ENCODE measurements at regions not wholly inside any gene's neighbourhood (a gene's known extent, or its start where the extent isn't known, plus 50 kb on each side); places are given as distances from the start of the nearest gene placed in this dataset.

DNA sequence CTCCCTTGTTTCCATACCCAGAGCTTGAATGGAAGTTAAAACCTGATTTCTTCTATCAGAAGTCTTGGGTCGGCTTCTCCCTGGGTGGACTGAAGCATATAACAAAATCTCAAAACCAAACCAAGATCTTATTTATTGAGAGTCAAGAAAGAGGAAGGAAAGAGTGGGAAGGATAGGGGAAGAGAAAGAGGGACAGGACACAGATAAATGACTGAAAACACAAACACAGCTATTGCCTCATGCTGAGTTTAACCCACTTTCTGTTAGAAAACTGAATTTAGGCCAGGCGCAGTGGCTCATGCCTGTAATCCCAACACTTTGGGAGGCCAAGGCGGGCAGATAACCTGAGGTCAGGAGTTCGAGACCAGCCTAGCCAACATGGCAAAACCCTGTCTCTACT, 92.9 kb downstream of the PALM2AKAP2 start:
- H3K36me3 ChIP-seq (ENCODE audit: control insufficient read depth in 5 of 5, insufficient read depth in 5 of 5, low read length in 5 of 5): peaks cover 4 to 8% (median 5%) of the 10 kb centered on the region in 5 donors
- H3K4me1 ChIP-seq (ENCODE audit: control insufficient read depth in 5 of 5, insufficient read depth in 5 of 5, low read length in 5 of 5): peaks cover 0 to 12% (median 7%) of the 10 kb centered on the region in 5 donors
- H3K27me3 ChIP-seq (ENCODE audit: control insufficient read depth in 5 of 5, insufficient read depth in 4 of 5, low read length in 5 of 5): no peaks in the 10 kb centered on the region
- no peak overlapping the region for H3K27ac ChIP-seq (ENCODE audit: low read depth, low read length)
- no peaks in the 10 kb centered on the region for H3K9me3 ChIP-seq (ENCODE audit: control insufficient read depth in 5 of 5, low read length in 5 of 5)
- H3K9ac ChIP-seq (ENCODE audit: low read length in 5 of 5): no peak overlapping the region
- no peak overlapping the region for H3K4me3 ChIP-seq (ENCODE audit: low read depth in 1 of 5, low read length in 5 of 5)

DNA sequence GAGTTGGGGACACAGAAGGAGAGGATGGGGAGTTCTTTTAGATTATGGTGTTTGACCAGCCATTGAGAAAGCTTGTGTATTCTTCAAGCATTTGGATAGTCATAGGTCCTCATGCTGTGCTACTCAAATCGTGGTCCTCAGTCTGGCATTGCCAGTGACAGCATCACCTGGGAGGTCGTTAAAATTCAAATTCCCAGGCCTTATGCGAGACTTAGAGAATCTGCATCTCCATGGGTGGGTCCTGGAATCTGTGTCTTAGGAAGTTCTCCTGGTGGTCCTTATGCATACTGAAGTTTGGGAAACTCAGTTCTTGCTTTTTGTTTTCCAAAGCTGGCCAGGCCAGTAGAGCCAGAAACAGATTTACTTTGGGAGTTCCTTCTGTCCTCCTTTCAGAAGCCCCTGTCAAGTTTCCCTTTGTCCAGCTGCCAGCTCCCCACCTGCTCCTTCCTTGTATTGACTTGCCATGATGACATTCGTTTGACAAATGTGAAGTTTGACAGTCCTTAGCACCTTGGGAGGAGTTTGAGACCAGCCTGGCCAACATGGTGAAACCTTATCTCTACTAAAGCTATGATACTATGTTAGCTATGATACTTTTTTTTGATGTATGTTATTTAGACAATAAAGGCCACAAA, 95.6 kb downstream of the PALM2AKAP2 start:
- Histone ChIP-seq H3K27ac (ENCODE audit: low read depth, low read length) (no peak overlapping the region), H3K4me3 (ENCODE audit: low read depth in 1 of 5, low read length in 5 of 5) (no peak overlapping the region), H3K9me3 (ENCODE audit: control insufficient read depth in 5 of 5, low read length in 5 of 5) (no peaks in the 10 kb centered on the region), H3K36me3 (ENCODE audit: control insufficient read depth in 5 of 5, insufficient read depth in 5 of 5, low read length in 5 of 5) (peaks cover 0 to 8% (median 2%) of the 10 kb centered on the region in 5 donors), H3K4me1 (ENCODE audit: control insufficient read depth in 5 of 5, insufficient read depth in 5 of 5, low read length in 5 of 5) (no peaks in the 10 kb centered on the region), H3K27me3 (ENCODE audit: control insufficient read depth in 5 of 5, insufficient read depth in 4 of 5, low read length in 5 of 5) (no peaks in the 10 kb centered on the region), H3K9ac (ENCODE audit: low read length in 5 of 5) (no peak overlapping the region)

DNA sequence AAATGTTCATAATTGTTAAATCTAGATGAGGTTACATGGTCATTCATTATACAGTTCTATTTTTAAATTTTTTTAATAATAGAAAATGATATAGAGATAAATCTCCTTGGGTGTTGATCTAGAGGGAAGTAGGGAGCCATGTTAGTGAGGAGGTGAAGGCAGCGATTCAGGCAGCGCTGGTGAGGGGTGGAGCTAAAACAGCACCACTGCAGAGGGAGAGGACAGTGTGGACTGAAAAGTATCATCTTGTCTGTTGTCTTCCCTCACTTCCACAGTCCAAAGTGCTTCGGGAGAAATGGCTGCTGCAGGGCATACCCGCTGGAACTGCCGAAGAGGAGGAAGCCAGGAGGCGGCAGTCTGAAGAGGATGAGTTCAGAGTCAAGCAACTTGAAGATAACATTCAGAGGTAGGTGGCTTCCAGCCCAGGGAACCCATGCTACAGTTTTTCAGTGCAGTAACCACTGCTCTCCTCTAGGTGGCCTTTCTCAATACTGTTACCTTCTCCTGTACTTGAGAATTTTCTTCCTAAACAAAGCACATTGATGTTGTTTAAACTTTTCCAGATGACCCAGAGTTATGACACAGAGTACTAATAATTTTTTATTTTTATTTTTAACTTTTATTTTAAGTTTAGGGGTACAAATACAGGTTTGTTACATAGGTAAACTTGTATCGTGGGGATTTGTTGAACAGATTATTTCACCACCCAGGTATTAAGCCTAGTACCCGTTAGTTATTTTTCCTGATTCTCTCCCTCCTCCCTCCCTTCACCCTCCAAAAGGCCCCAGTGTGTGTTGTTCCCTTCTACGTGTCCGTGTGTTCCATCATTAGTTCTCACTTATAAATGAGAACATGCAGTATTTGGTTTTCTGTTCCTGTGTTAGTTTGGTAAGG, 100.5 kb downstream of the PALM2AKAP2 start:
- Histone ChIP-seq H3K36me3 (ENCODE audit: control insufficient read depth in 5 of 5, insufficient read depth in 5 of 5, low read length in 5 of 5) (peaks cover 7 to 24% (median 14%) of the 10 kb centered on the region in 5 donors), H3K4me1 (ENCODE audit: control insufficient read depth in 5 of 5, insufficient read depth in 5 of 5, low read length in 5 of 5) (peaks cover 0 to 1% (median 1%) of the 10 kb centered on the region in 5 donors), H3K9ac (ENCODE audit: low read length in 5 of 5) (no peak overlapping the region), H3K4me3 (ENCODE audit: low read depth in 1 of 5, low read length in 5 of 5) (no peak overlapping the region), H3K9me3 (ENCODE audit: control insufficient read depth in 5 of 5, low read length in 5 of 5) (no peaks in the 10 kb centered on the region), H3K27ac (ENCODE audit: low read depth, low read length) (no peak overlapping the region), H3K27me3 (ENCODE audit: control insufficient read depth in 5 of 5, insufficient read depth in 4 of 5, low read length in 5 of 5) (no peaks in the 10 kb centered on the region)

DNA sequence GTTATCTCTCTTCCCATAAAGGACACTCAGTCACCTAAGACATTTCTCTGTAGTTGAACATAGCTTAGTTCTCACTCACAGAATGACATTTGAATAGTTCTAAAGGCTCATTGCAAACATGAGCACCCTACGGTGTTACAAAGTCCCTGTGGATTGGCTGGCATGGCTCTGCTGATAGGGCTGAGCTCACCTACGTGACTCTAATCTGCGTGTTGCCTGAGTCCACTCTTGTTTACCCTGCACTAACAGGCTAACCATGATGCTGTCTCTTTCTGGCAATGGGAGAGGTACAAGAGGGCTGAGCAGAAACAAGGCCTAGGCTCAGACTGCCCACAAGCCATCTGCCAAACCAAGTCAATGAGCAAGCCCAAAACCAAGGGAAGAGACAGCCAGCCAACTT, 103.6 kb downstream of the PALM2AKAP2 start:
- H3K27me3 ChIP-seq (ENCODE audit: control insufficient read depth in 5 of 5, insufficient read depth in 4 of 5, low read length in 5 of 5): no peaks in the 10 kb centered on the region
- H3K4me1 ChIP-seq (ENCODE audit: control insufficient read depth in 5 of 5, insufficient read depth in 5 of 5, low read length in 5 of 5): peaks cover 0 to 15% (median 11%) of the 10 kb centered on the region in 5 donors
- H3K4me3 ChIP-seq (ENCODE audit: low read depth in 1 of 5, low read length in 5 of 5): no peak overlapping the region
- H3K9me3 ChIP-seq (ENCODE audit: control insufficient read depth in 5 of 5, low read length in 5 of 5): no peaks in the 10 kb centered on the region
- no peak overlapping the region for H3K9ac ChIP-seq (ENCODE audit: low read length in 5 of 5)
- peaks cover 7 to 22% (median 14%) of the 10 kb centered on the region in 5 donors for H3K36me3 ChIP-seq (ENCODE audit: control insufficient read depth in 5 of 5, insufficient read depth in 5 of 5, low read length in 5 of 5)
- no peak overlapping the region for H3K27ac ChIP-seq (ENCODE audit: low read depth, low read length)

DNA sequence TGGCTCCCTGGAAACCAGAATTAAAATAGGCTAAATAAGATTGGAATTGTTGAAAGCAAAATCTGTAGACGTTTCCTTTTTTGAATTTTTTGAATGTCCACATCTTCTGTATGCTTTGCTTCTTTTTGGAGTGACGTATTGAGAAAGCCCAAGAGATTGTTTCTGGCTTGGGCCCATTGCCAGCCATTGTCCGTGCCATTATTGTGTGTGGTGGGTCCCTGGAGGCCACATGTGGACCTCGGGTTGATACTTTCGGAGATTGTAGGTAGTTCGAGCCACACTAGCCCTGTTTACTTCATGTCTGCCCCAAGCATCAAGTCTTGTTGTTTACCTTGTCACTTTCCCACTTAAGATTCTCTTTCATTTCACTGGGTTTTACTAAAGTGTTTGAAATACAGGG, 106.0 kb downstream of the PALM2AKAP2 start:
- H3K4me1 ChIP-seq (ENCODE audit: control insufficient read depth in 5 of 5, insufficient read depth in 5 of 5, low read length in 5 of 5): peaks cover 0 to 15% (median 11%) of the 10 kb centered on the region in 5 donors
- no peak overlapping the region for H3K4me3 ChIP-seq (ENCODE audit: low read depth in 1 of 5, low read length in 5 of 5)
- H3K9ac ChIP-seq (ENCODE audit: low read length in 5 of 5): no peak overlapping the region
- peak overlapping the region; percentile 45 for H3K27ac ChIP-seq (ENCODE audit: low read depth, low read length)
- H3K36me3 ChIP-seq (ENCODE audit: control insufficient read depth in 5 of 5, insufficient read depth in 5 of 5, low read length in 5 of 5): peaks cover 6 to 26% (median 17%) of the 10 kb centered on the region in 5 donors
- no peaks in the 10 kb centered on the region for H3K9me3 ChIP-seq (ENCODE audit: control insufficient read depth in 5 of 5, low read length in 5 of 5)
- H3K27me3 ChIP-seq (ENCODE audit: control insufficient read depth in 5 of 5, insufficient read depth in 4 of 5, low read length in 5 of 5): no peaks in the 10 kb centered on the region

DNA sequence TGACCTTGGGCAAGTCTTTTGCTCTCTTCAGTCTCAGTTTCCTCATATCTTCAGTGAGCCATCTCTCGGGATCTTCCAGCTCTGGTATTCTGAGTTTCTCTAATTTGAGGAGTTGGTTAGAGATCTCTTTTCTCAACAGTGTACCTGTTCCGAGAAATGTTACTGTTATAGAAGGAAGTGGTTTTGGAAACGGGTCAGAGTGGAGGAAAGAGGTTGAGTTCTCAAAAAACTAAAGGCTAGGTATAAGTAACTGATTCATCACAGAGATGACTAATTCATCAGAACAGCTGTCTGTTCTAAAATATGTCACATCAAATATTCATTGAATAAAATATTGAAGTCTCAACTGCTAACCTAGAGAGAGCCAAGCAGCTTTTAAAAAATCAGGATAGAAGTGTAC, 106.6 kb downstream of the PALM2AKAP2 start:
- no peak overlapping the region for H3K4me3 ChIP-seq (ENCODE audit: low read depth in 1 of 5, low read length in 5 of 5)
- H3K27me3 ChIP-seq (ENCODE audit: control insufficient read depth in 5 of 5, insufficient read depth in 4 of 5, low read length in 5 of 5): no peaks in the 10 kb centered on the region
- H3K27ac ChIP-seq (ENCODE audit: low read depth, low read length): peak overlapping the region; percentile 45
- no peaks in the 10 kb centered on the region for H3K9me3 ChIP-seq (ENCODE audit: control insufficient read depth in 5 of 5, low read length in 5 of 5)
- H3K4me1 ChIP-seq (ENCODE audit: control insufficient read depth in 5 of 5, insufficient read depth in 5 of 5, low read length in 5 of 5): peaks cover 0 to 15% (median 11%) of the 10 kb centered on the region in 5 donors
- H3K9ac ChIP-seq (ENCODE audit: low read length in 5 of 5): no peak overlapping the region
- H3K36me3 ChIP-seq (ENCODE audit: control insufficient read depth in 5 of 5, insufficient read depth in 5 of 5, low read length in 5 of 5): peaks cover 4 to 26% (median 15%) of the 10 kb centered on the region in 5 donors

DNA sequence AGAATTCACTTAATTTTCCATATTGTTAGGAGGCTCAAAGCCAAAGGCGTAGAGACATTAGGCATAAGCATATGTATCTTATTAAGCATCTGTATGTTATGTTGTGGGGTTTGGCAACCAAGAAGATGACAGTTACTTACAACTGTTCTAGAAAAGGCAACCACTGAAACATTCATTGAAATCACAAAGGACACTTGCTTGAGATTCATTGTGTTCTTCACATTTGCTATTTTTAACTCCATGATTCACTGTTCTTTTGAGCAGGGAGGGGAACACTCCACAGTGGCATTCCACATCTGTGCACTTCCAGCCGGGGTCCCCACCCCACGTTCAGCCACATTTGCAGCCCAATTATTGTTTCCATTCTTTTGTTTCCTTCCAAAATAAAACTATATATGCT, 107.1 kb downstream of the PALM2AKAP2 start:
- H3K36me3 ChIP-seq (ENCODE audit: control insufficient read depth in 5 of 5, insufficient read depth in 5 of 5, low read length in 5 of 5): peaks cover 6 to 24% (median 15%) of the 10 kb centered on the region in 5 donors
- H3K9me3 ChIP-seq (ENCODE audit: control insufficient read depth in 5 of 5, low read length in 5 of 5): no peaks in the 10 kb centered on the region
- H3K9ac ChIP-seq (ENCODE audit: low read length in 5 of 5): no peak overlapping the region
- H3K27me3 ChIP-seq (ENCODE audit: control insufficient read depth in 5 of 5, insufficient read depth in 4 of 5, low read length in 5 of 5): no peaks in the 10 kb centered on the region
- peak overlapping the region; percentile 45 for H3K27ac ChIP-seq (ENCODE audit: low read depth, low read length)
- H3K4me3 ChIP-seq (ENCODE audit: low read depth in 1 of 5, low read length in 5 of 5): no peak overlapping the region
- peaks cover 0 to 15% (median 11%) of the 10 kb centered on the region in 5 donors for H3K4me1 ChIP-seq (ENCODE audit: control insufficient read depth in 5 of 5, insufficient read depth in 5 of 5, low read length in 5 of 5)

DNA sequence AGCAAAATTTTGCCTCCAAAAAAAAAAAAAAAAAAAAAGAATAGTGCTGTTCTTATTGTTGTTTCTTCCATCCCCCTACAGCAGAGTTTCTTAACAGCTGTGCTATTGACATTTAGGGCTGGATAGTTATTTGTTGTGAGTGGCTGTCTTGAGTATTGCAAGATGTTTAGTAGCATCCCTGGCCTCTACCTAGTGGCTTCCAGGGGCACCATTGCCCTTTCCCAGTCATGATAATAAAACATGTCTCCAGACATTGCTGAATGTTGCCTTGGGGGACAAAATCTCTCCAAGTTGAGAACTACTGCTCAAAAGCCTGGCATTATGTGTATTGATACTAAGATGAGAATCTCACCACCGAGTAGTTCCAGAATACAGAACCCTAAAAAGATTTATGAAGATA, 108.7 kb downstream of the PALM2AKAP2 start:
- no peak overlapping the region for H3K27ac ChIP-seq (ENCODE audit: low read depth, low read length)
- H3K4me3 ChIP-seq (ENCODE audit: low read depth in 1 of 5, low read length in 5 of 5): no peak overlapping the region
- H3K36me3 ChIP-seq (ENCODE audit: control insufficient read depth in 5 of 5, insufficient read depth in 5 of 5, low read length in 5 of 5): peaks cover 4 to 16% (median 10%) of the 10 kb centered on the region in 5 donors
- H3K9ac ChIP-seq (ENCODE audit: low read length in 5 of 5): no peak overlapping the region
- peaks cover 0 to 15% (median 11%) of the 10 kb centered on the region in 5 donors for H3K4me1 ChIP-seq (ENCODE audit: control insufficient read depth in 5 of 5, insufficient read depth in 5 of 5, low read length in 5 of 5)
- no peaks in the 10 kb centered on the region for H3K9me3 ChIP-seq (ENCODE audit: control insufficient read depth in 5 of 5, low read length in 5 of 5)
- H3K27me3 ChIP-seq (ENCODE audit: control insufficient read depth in 5 of 5, insufficient read depth in 4 of 5, low read length in 5 of 5): no peaks in the 10 kb centered on the region

DNA sequence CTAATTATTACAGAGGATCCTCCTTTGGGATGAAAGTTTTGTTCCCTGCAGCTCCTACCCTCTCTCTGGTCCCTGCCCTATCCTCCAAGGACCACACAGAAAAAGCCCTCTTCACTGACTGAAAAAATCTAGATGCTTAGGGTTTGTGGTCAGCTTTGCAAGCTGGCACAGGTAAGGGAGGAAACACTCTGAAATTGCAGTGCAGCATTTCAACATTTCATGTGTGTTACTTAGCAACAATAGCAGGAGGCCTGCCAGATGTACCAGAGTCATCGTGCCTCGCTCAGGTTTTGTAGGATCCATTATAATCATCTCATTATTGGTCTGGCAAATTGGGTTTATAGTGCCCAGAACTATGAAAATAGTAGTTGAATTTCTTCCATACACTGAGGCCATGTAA, 109.5 kb downstream of the PALM2AKAP2 start:
- Histone ChIP-seq H3K27ac (ENCODE audit: low read depth, low read length) (no peak overlapping the region), H3K4me3 (ENCODE audit: low read depth in 1 of 5, low read length in 5 of 5) (no peak overlapping the region), H3K4me1 (ENCODE audit: control insufficient read depth in 5 of 5, insufficient read depth in 5 of 5, low read length in 5 of 5) (peaks cover 0 to 15% (median 11%) of the 10 kb centered on the region in 5 donors), H3K9ac (ENCODE audit: low read length in 5 of 5) (no peak overlapping the region), H3K36me3 (ENCODE audit: control insufficient read depth in 5 of 5, insufficient read depth in 5 of 5, low read length in 5 of 5) (peaks cover 3 to 13% (median 9%) of the 10 kb centered on the region in 5 donors), H3K9me3 (ENCODE audit: control insufficient read depth in 5 of 5, low read length in 5 of 5) (no peaks in the 10 kb centered on the region), H3K27me3 (ENCODE audit: control insufficient read depth in 5 of 5, insufficient read depth in 4 of 5, low read length in 5 of 5) (no peaks in the 10 kb centered on the region)

DNA sequence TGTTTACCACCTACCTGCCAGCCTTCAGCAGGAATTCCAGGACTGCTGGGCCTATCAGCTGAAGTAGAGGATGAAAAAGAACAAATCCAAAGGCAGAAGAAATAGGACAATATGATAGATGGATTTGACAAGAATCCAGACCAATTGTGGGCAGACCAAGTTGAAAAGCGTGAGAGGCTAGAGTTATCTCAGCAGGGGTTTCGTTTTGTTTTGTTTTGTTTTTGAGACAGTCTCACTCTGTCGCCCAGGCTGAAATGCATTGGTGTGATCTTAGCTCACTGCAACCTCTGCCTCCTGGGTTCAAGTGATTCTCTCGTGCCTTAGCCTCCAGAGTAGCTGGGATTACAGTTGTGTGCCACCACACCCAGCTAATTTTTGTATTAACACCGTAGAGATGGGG, 113.2 kb downstream of the PALM2AKAP2 start:
- Histone ChIP-seq H3K27me3 (ENCODE audit: control insufficient read depth in 5 of 5, insufficient read depth in 4 of 5, low read length in 5 of 5) (no peaks in the 10 kb centered on the region), H3K4me3 (ENCODE audit: low read depth in 1 of 5, low read length in 5 of 5) (no peak overlapping the region), H3K9me3 (ENCODE audit: control insufficient read depth in 5 of 5, low read length in 5 of 5) (no peaks in the 10 kb centered on the region), H3K27ac (ENCODE audit: low read depth, low read length) (no peak overlapping the region), H3K9ac (ENCODE audit: low read length in 5 of 5) (no peak overlapping the region), H3K4me1 (ENCODE audit: control insufficient read depth in 5 of 5, insufficient read depth in 5 of 5, low read length in 5 of 5) (peaks cover 0 to 9% (median under 1%) of the 10 kb centered on the region in 5 donors), H3K36me3 (ENCODE audit: control insufficient read depth in 5 of 5, insufficient read depth in 5 of 5, low read length in 5 of 5) (peaks cover 3 to 13% (median 8%) of the 10 kb centered on the region in 5 donors)

All from subcutaneous abdominal adipose tissue (tissue), 5 donors.